ENCODE measurements at regions not wholly inside any gene's neighbourhood (a gene's known extent, or its start where the extent isn't known, plus 50 kb on each side); places are given as distances from the start of the nearest gene placed in this dataset.
A peak's percentile ranks its signal among the peaks of the same experiment; 100 is the strongest.

DNA sequence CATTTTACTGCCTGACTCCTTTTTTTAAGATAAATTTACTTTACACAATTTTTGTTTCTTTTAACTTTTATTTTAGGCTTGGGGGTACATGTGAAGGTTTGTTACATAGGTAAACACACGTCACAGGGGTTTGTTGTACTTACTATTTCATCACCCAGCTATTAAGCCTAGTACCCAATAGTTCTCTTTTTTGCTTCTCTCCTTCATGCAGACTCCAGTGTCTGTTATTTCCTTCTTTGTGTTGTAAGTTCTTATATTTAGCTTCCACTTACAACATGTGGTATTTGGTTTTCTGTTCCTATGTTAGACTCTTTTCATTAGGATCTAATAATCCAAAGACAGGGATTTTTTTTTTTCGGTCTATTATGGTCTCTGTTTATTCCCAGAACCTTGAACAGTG, 83.5 kb upstream of the CCN6 start:
- H3K27ac Mint-ChIP-seq = peak overlapping the region in 1 of 3 experiments; percentile 49; a peak in 1 of 7 replicates
- H3K14ac ChIP-seq (ENCODE audit: insufficient read depth, low read length) = no peak overlapping the region
- DNase-seq = no peak
- no peaks in the 10 kb centered on the region for H3K27me3 ChIP-seq (ENCODE audit: insufficient read depth, low read length)
- H4K8ac ChIP-seq (replicated peaks; ENCODE audit: insufficient read length, low read depth, low read length) = no peak overlapping the region
- H3K23me2 ChIP-seq (ENCODE audit: insufficient read length, low read depth, low read length, poor library complexity, severe bottlenecking) = no peaks in the 10 kb centered on the region
- no peak overlapping the region for H2AK5ac ChIP-seq (ENCODE audit: insufficient read length, low read length)
- H3K9ac ChIP-seq (ENCODE audit: extremely low read depth, insufficient read length, low read length) = no peak overlapping the region
- H3K4me1 ChIP-seq (ENCODE audit: insufficient read depth, low read length) = no peaks in the 10 kb centered on the region
- no peak overlapping the region for H2BK5ac ChIP-seq (ENCODE audit: insufficient read length, low read length)
- no peaks in the 10 kb centered on the region; the same call in none of the 2 replicates for H3K27me3 Mint-ChIP-seq (ENCODE audit: low read depth)
- no peak overlapping the region for H4K91ac ChIP-seq (ENCODE audit: insufficient read length, low read depth, low read length)
- H3K23ac ChIP-seq (ENCODE audit: insufficient read length, low read depth, low read length) = no peak overlapping the region
- no peaks in the 10 kb centered on the region for H3K9me3 Mint-ChIP-seq
- H2BK12ac ChIP-seq (ENCODE audit: insufficient read length, low read depth, low read length) = no peak overlapping the region
- H2AFZ ChIP-seq (ENCODE audit: low read length) = no peak overlapping the region
- no peaks in the 10 kb centered on the region for H3K36me3 Mint-ChIP-seq (ENCODE audit: insufficient read depth in 1 of 3, low read depth in 3 of 3)
- no peak overlapping the region for H2BK120ac ChIP-seq (ENCODE audit: low read depth, low read length, poor library complexity, severe bottlenecking)
- H3K27ac ChIP-seq (ENCODE audit: insufficient read length, low read depth, low read length) = no peak overlapping the region
- H3K9me3 ChIP-seq (ENCODE audit: control insufficient read depth, low read depth, low read length) = no peaks in the 10 kb centered on the region
- no peak overlapping the region for H3T11ph ChIP-seq (ENCODE audit: low read length)
- H4K5ac ChIP-seq (ENCODE audit: insufficient read length, low read depth, low read length) = no peak overlapping the region
- no peak overlapping the region for H2BK15ac ChIP-seq (ENCODE audit: low read depth, low read length)
- H4K20me1 ChIP-seq (ENCODE audit: control insufficient read depth, insufficient read depth, insufficient read length) = no peaks in the 10 kb centered on the region
- no peak overlapping the region for H3K4ac ChIP-seq (ENCODE audit: low read depth, low read length)
- TF ChIP-seq, protein P1, sequence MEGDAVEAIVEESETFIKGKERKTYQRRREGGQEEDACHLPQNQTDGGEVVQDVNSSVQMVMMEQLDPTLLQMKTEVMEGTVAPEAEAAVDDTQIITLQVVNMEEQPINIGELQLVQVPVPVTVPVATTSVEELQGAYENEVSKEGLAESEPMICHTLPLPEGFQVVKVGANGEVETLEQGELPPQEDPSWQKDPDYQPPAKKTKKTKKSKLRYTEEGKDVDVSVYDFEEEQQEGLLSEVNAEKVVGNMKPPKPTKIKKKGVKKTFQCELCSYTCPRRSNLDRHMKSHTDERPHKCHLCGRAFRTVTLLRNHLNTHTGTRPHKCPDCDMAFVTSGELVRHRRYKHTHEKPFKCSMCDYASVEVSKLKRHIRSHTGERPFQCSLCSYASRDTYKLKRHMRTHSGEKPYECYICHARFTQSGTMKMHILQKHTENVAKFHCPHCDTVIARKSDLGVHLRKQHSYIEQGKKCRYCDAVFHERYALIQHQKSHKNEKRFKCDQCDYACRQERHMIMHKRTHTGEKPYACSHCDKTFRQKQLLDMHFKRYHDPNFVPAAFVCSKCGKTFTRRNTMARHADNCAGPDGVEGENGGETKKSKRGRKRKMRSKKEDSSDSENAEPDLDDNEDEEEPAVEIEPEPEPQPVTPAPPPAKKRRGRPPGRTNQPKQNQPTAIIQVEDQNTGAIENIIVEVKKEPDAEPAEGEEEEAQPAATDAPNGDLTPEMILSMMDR (conservative IDR thresholded peaks at IDR 0.05) = no peak
- no peak overlapping the region for H3K4me3 Mint-ChIP-seq
- no peak overlapping the region for H3K56ac ChIP-seq (ENCODE audit: insufficient read length, low read depth, low read length)
- H2BK20ac ChIP-seq (ENCODE audit: low read depth, low read length, poor library complexity, severe bottlenecking) = no peak overlapping the region
- H3K18ac ChIP-seq (ENCODE audit: insufficient read length, low read depth, low read length) = no peak overlapping the region
- no peaks in the 10 kb centered on the region for H3K79me2 ChIP-seq (ENCODE audit: insufficient read depth, low read length)
- no peak overlapping the region for H3K4me2 ChIP-seq (ENCODE audit: insufficient read depth, insufficient read length, low read length)
- H3K4me1 Mint-ChIP-seq = peaks cover 6 to 10% of the 10 kb centered on the region in 2 experiments
- no peaks in the 10 kb centered on the region for H3K79me1 ChIP-seq (ENCODE audit: insufficient read depth, low read depth, low read length, poor library complexity, severe bottlenecking)
- WGBS (ENCODE audit: extremely low coverage, insufficient read length, low lambda C conversion rate) = no CpG with 5 or more reads among the region's 2 CpGs

All from H9 (cell line).